ENCODE measurements at regions not wholly inside any gene's neighbourhood (a gene's known extent, or its start where the extent isn't known, plus 50 kb on each side); places are given as distances from the start of the nearest gene placed in this dataset.

DNA sequence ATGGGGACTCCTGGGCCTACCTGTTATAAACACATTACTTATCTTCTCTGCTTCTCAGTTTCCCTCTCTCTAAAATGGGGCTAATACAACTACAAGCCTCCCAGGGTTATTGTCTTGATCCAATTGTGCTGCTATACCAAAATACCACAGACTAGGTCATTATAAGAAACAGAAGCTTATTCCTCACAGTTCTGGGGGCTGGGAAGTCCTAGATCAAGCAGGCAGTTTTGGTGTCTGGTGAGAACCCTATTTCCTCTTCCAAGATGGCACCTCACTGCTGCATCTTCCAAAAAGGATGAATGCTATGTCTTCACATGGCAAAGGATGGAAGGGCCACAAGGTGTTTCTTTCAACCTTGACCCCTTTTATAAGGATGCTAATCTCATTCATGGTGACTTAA lies 732.9 kb upstream of the TBX3 start:
- no peaks in the 10 kb centered on the region for H3K79me2 ChIP-seq (ENCODE audit: control insufficient read depth, insufficient read depth, low read length)
- CTCF ChIA-PET (ENCODE audit: low intra/inter-chr PET ratio), result no interaction called here
- intact Hi-C loops (cut with micrococcal nuclease) (no loop called here), in situ Hi-C loops (cut with MboI) (no loop called here)
- H3K9ac ChIP-seq (ENCODE audit: insufficient read depth in 1 of 2, low read depth in 2 of 2, low read length in 2 of 2), result no peak overlapping the region
- no peaks in the 10 kb centered on the region for H3K27me3 ChIP-seq (ENCODE audit: control insufficient read depth in 2 of 2, insufficient read depth in 2 of 2, low read length in 2 of 2)
- H2AFZ ChIP-seq (ENCODE audit: low read depth, low read length), result no peak overlapping the region
- no peak overlapping the region for H3K4me3 ChIP-seq
- POLR2A ChIA-PET, result no interaction called here
- H4K20me1 ChIP-seq (replicated peaks; ENCODE audit: control insufficient read depth, insufficient read depth, low read length), result no peaks in the 10 kb centered on the region
- H3K4me1 ChIP-seq (replicated peaks in 1 of 2; ENCODE audit: control insufficient read depth in 2 of 2, insufficient read depth in 2 of 2, low read length in 2 of 2), result no peaks in the 10 kb centered on the region
- no peak overlapping the region for H3K4me2 ChIP-seq (ENCODE audit: insufficient read depth, low read length)
- TF ChIP-seq, protein P1, sequence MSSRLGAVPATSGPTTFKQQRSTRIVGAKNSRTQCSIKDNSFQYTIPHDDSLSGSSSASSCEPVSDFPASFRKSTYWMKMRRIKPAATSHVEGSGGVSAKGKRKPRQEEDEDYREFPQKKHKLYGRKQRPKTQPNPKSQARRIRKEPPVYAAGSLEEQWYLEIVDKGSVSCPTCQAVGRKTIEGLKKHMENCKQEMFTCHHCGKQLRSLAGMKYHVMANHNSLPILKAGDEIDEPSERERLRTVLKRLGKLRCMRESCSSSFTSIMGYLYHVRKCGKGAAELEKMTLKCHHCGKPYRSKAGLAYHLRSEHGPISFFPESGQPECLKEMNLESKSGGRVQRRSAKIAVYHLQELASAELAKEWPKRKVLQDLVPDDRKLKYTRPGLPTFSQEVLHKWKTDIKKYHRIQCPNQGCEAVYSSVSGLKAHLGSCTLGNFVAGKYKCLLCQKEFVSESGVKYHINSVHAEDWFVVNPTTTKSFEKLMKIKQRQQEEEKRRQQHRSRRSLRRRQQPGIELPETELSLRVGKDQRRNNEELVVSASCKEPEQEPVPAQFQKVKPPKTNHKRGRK (tag; IDR thresholded peaks at IDR 0.05), result no peak
- no peak for TF ChIP-seq KDM2B (CRISPR knock-in tag; IDR thresholded peaks at IDR 0.05)
- TF ChIP-seq, protein P2, sequence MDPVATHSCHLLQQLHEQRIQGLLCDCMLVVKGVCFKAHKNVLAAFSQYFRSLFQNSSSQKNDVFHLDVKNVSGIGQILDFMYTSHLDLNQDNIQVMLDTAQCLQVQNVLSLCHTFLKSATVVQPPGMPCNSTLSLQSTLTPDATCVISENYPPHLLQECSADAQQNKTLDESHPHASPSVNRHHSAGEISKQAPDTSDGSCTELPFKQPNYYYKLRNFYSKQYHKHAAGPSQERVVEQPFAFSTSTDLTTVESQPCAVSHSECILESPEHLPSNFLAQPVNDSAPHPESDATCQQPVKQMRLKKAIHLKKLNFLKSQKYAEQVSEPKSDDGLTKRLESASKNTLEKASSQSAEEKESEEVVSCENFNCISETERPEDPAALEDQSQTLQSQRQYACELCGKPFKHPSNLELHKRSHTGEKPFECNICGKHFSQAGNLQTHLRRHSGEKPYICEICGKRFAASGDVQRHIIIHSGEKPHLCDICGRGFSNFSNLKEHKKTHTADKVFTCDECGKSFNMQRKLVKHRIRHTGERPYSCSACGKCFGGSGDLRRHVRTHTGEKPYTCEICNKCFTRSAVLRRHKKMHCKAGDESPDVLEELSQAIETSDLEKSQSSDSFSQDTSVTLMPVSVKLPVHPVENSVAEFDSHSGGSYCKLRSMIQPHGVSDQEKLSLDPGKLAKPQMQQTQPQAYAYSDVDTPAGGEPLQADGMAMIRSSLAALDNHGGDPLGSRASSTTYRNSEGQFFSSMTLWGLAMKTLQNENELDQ (CRISPR knock-in tag; IDR thresholded peaks at IDR 0.05; ENCODE audit: borderline replicate concordance), result no peak
- TF ChIP-seq ZNF175 (CRISPR knock-in tag; IDR thresholded peaks at IDR 0.05; ENCODE audit: low read depth), result no peak
- no peak for TF ChIP-seq CEBPB (tag; IDR thresholded peaks at IDR 0.05)
- TF ChIP-seq, protein P3, sequence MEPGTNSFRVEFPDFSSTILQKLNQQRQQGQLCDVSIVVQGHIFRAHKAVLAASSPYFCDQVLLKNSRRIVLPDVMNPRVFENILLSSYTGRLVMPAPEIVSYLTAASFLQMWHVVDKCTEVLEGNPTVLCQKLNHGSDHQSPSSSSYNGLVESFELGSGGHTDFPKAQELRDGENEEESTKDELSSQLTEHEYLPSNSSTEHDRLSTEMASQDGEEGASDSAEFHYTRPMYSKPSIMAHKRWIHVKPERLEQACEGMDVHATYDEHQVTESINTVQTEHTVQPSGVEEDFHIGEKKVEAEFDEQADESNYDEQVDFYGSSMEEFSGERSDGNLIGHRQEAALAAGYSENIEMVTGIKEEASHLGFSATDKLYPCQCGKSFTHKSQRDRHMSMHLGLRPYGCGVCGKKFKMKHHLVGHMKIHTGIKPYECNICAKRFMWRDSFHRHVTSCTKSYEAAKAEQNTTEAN (CRISPR knock-in tag; IDR thresholded peaks at IDR 0.05), result no peak
- TF ChIP-seq BMI1 (IDR thresholded peaks at IDR 0.05; ENCODE audit: low read length), result no peak
- TF ChIP-seq SIRT6 (IDR thresholded peaks at IDR 0.05; ENCODE audit: low read depth, low read length), result no peak
- TF ChIP-seq ZNF253 (CRISPR knock-in tag; conservative IDR thresholded peaks at IDR 0.05), result no peak
- TF ChIP-seq, protein P4, sequence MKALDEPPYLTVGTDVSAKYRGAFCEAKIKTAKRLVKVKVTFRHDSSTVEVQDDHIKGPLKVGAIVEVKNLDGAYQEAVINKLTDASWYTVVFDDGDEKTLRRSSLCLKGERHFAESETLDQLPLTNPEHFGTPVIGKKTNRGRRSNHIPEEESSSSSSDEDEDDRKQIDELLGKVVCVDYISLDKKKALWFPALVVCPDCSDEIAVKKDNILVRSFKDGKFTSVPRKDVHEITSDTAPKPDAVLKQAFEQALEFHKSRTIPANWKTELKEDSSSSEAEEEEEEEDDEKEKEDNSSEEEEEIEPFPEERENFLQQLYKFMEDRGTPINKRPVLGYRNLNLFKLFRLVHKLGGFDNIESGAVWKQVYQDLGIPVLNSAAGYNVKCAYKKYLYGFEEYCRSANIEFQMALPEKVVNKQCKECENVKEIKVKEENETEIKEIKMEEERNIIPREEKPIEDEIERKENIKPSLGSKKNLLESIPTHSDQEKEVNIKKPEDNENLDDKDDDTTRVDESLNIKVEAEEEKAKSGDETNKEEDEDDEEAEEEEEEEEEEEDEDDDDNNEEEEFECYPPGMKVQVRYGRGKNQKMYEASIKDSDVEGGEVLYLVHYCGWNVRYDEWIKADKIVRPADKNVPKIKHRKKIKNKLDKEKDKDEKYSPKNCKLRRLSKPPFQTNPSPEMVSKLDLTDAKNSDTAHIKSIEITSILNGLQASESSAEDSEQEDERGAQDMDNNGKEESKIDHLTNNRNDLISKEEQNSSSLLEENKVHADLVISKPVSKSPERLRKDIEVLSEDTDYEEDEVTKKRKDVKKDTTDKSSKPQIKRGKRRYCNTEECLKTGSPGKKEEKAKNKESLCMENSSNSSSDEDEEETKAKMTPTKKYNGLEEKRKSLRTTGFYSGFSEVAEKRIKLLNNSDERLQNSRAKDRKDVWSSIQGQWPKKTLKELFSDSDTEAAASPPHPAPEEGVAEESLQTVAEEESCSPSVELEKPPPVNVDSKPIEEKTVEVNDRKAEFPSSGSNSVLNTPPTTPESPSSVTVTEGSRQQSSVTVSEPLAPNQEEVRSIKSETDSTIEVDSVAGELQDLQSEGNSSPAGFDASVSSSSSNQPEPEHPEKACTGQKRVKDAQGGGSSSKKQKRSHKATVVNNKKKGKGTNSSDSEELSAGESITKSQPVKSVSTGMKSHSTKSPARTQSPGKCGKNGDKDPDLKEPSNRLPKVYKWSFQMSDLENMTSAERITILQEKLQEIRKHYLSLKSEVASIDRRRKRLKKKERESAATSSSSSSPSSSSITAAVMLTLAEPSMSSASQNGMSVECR (CRISPR knock-in tag; IDR thresholded peaks at IDR 0.05), result no peak
- no peak for TF ChIP-seq ZEB2 (IDR thresholded peaks at IDR 0.05)
- TF ChIP-seq U2AF1 (optimal IDR thresholded peaks at IDR 0.05; ENCODE audit: low read depth, low read length), result no peak
- no peak for TF ChIP-seq ERF (CRISPR knock-in tag; IDR thresholded peaks at IDR 0.05)
- no peak for TF ChIP-seq COPS2 (conservative IDR thresholded peaks at IDR 0.05)
- no peak overlapping the region for H3K27ac ChIP-seq (ENCODE audit: extremely low read depth, low read depth, low read length)
- FAIRE-seq (no peak), DNase-seq (ENCODE audit: extremely low read depth in 1 of 4, low spot score in 3 of 4) (no peak), ATAC-seq (no peak)
- BruUV-seq (replicated peaks), result no TSS peak
- no peaks in the 10 kb centered on the region for H3K9me1 ChIP-seq (ENCODE audit: control insufficient read depth, insufficient read depth, low read length)
- no peaks in the 10 kb centered on the region for H3K9me3 ChIP-seq (replicated peaks; ENCODE audit: control insufficient read depth, insufficient read depth, low read depth, low read length)
- H3K36me3 ChIP-seq (ENCODE audit: control insufficient read depth, insufficient read depth, low read length), result no peaks in the 10 kb centered on the region

Measured in K562 (cell line).